Type B pancreatic cell (in vitro differentiated cells): ENCODE measurements at regions not wholly inside any gene's neighbourhood (a gene's known extent, or its start where the extent isn't known, plus 50 kb on each side); places are given as distances from the start of the nearest gene placed in this dataset.

Experiments used
- DNase-seq: peaks from one replicate; pipeline ENCODE4 v3.0.0; 2021; ENCODE audit warnings: mixed read lengths; ENCODE audit not compliant: unreplicated experiment; ENCODE audit errors: extremely low spot score
- H3K27ac Mint-ChIP-seq: 2 replicates; pipeline ENCODE4 v1.8.0; 2021; ENCODE audit warnings: mild to moderate bottlenecking, mixed read lengths
- H3K27me3 Mint-ChIP-seq: 2 replicates; pipeline ENCODE4 v1.8.0; 2021; ENCODE audit warnings: mixed read lengths
- H3K36me3 Mint-ChIP-seq: 2 replicates; pipeline ENCODE4 v1.8.0; 2021; ENCODE audit warnings: mixed read lengths
- H3K4me1 Mint-ChIP-seq: one replicate; pipeline ENCODE4 v1.8.0; 2021; ENCODE audit warnings: mixed read lengths; ENCODE audit not compliant: unreplicated experiment
- H3K4me3 Mint-ChIP-seq: 2 replicates; pipeline ENCODE4 v1.8.0; 2021; ENCODE audit warnings: mild to moderate bottlenecking, mixed read lengths
- H3K9me3 Mint-ChIP-seq: 2 replicates; pipeline ENCODE4 v1.8.0; 2021; ENCODE audit warnings: mixed read lengths
- TF ChIP-seq, protein P1 (sequence below): fragments of 200-600 bp; sonication (generic); conservative IDR thresholded peaks from 2 replicates; pipeline ENCODE4 v1.5.0; 2021; ENCODE audit warnings: antibody characterized with exemption, mild to moderate bottlenecking

DNA sequence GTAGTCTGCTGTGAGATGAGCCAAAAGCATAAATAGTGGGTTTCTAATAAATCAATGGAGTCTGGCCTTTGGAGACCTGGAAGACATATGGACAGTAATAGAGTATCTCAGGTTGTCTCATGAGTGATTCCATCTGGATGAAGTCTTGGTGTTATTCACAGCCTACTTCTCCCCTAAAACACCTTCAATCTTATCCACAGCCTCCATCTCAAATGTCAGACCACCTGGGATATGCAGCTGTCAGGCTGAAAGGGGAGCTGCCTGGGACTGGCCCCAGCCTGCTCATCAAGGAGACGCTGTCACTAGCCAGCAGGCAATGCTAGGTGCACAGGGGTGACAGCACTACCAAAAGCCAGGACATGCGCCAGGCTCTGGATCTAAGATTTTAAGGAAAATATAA lies 684.0 kb upstream of the ZEB2 start:
- H3K27me3 Mint-ChIP-seq: peaks cover 3% of the 10 kb centered on the region
- no peak for DNase-seq
- no peaks in the 10 kb centered on the region for H3K36me3 Mint-ChIP-seq
- TF ChIP-seq, protein P1, sequence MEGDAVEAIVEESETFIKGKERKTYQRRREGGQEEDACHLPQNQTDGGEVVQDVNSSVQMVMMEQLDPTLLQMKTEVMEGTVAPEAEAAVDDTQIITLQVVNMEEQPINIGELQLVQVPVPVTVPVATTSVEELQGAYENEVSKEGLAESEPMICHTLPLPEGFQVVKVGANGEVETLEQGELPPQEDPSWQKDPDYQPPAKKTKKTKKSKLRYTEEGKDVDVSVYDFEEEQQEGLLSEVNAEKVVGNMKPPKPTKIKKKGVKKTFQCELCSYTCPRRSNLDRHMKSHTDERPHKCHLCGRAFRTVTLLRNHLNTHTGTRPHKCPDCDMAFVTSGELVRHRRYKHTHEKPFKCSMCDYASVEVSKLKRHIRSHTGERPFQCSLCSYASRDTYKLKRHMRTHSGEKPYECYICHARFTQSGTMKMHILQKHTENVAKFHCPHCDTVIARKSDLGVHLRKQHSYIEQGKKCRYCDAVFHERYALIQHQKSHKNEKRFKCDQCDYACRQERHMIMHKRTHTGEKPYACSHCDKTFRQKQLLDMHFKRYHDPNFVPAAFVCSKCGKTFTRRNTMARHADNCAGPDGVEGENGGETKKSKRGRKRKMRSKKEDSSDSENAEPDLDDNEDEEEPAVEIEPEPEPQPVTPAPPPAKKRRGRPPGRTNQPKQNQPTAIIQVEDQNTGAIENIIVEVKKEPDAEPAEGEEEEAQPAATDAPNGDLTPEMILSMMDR: no peak
- H3K9me3 Mint-ChIP-seq: no peaks in the 10 kb centered on the region
- no peak overlapping the region for H3K27ac Mint-ChIP-seq
- H3K4me3 Mint-ChIP-seq: no peak overlapping the region
- H3K4me1 Mint-ChIP-seq: peaks cover 2% of the 10 kb centered on the region

DNA sequence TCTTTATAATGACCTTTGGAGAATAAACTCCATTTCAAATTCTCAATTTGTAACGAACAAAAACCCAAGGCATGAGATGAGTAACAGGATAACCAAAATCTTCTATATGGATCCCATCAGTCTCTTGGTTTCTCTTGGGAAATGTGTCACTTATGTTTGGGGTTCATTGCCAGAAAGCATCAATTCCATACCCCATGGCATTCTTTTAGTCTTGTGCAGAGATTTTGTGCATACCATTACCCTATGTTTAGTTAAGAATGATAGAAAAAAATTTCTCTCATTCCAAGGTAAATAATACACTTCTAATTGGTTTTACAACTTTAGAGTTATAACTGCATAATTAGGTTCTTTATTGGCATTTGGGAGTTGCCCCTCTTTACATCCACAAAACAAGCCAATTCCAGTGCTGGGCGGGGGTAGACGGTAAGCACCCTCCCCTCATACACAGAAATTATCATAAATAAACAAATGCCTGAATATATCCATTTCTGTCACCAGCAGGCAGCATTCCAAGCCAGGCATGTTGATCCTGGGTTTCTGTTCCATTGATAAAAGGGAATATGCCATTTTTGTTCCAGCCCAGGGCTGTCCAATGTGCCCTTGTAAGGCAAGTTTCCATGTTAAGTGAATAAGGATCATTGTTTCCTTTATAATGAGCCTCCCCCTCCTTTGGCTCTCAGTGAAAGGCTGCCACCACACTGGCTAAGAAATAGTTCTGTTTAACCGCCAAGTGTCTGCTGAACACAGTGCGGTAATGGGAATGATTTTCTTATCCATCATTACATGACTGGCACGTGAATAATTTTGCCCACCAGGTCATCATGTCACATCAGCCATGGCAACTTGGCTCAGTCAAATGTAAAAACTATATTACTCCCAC lies 680.1 kb upstream of the ZEB2 start:
- TF ChIP-seq, protein P1: no peak
- H3K36me3 Mint-ChIP-seq: no peaks in the 10 kb centered on the region
- no peak for DNase-seq
- H3K9me3 Mint-ChIP-seq: no peaks in the 10 kb centered on the region
- H3K27me3 Mint-ChIP-seq: peaks cover 6% of the 10 kb centered on the region
- peaks cover 9% of the 10 kb centered on the region for H3K4me1 Mint-ChIP-seq
- H3K4me3 Mint-ChIP-seq: no peak overlapping the region
- no peak overlapping the region for H3K27ac Mint-ChIP-seq

DNA sequence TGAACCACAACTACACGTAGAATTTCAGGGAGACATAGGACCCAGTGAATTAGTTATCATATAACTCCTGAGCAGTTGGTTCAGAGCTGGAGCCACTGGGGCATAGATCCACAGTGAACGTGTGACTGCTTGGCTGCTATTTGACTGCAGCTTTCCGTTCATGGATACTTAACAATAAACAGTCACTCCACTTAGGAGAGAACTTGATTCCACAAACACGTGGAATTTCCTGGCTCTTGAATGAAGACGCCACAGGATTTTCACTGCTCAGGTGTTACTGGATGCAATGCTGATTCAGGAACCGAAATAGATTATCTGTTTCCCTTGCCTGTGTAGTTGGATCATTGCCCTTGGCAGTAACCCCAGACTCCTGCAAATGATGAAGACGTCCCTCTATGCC lies 679.1 kb upstream of the ZEB2 start:
- H3K4me1 Mint-ChIP-seq: peaks cover 19% of the 10 kb centered on the region
- peaks cover 6% of the 10 kb centered on the region for H3K27me3 Mint-ChIP-seq
- no peak overlapping the region for H3K27ac Mint-ChIP-seq
- no peaks in the 10 kb centered on the region for H3K9me3 Mint-ChIP-seq
- no peak overlapping the region for H3K4me3 Mint-ChIP-seq
- DNase-seq: no peak
- no peaks in the 10 kb centered on the region for H3K36me3 Mint-ChIP-seq
- TF ChIP-seq, protein P1: no peak

DNA sequence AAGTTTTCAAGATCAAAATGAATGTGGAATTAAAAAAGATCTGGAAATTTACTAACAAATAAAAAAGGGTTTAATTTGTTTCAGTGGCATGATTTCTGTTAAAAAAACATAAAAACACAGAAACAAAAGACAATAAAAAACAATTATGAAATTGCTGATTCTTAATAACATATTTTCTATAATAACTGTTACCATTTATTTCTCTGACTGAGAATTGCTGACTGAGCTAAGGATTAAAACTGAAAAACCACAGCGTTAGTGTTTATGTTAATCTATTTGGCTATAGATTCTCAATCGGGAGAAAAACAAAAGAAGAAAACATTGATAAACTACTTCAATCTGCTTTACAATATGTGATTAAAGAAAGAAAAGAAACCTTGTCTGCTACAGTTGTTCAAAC lies 678.6 kb upstream of the ZEB2 start:
- TF ChIP-seq, protein P1: no peak
- Mint-ChIP-seq H3K36me3 (no peaks in the 10 kb centered on the region), H3K27ac (no peak overlapping the region), H3K4me3 (no peak overlapping the region), H3K9me3 (no peaks in the 10 kb centered on the region), H3K27me3 (peaks cover 6% of the 10 kb centered on the region), H3K4me1 (peaks cover 24% of the 10 kb centered on the region)
- DNase-seq: no peak

DNA sequence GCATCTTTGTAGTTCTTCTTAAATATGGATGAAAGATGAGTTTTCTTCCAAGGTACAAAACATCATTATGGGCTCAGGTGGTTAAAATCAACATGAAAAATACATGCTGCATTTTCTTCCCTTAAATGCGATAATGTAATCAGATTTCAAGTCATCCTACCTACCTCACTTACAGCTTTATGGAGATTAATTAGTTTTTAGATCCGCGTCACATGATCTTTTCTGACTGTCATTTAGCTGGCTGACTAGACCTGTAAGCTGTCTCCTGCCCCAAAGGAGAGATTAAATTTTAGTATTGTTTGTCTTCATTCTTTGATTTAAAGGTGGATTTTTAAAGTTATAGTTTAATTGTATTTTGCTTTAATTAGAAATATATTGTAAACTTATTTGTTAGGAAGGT lies 678.0 kb upstream of the ZEB2 start:
- TF ChIP-seq, protein P1: no peak
- no peaks in the 10 kb centered on the region for H3K9me3 Mint-ChIP-seq
- H3K4me3 Mint-ChIP-seq: no peak overlapping the region
- H3K27ac Mint-ChIP-seq: no peak overlapping the region
- no peaks in the 10 kb centered on the region for H3K36me3 Mint-ChIP-seq
- no peak for DNase-seq
- peaks cover 6% of the 10 kb centered on the region for H3K27me3 Mint-ChIP-seq
- peaks cover 24% of the 10 kb centered on the region for H3K4me1 Mint-ChIP-seq
